ENCODE measurements at regions not wholly inside any gene's neighbourhood (a gene's known extent, or its start where the extent isn't known, plus 50 kb on each side); places are given as distances from the start of the nearest gene placed in this dataset.

DNA sequence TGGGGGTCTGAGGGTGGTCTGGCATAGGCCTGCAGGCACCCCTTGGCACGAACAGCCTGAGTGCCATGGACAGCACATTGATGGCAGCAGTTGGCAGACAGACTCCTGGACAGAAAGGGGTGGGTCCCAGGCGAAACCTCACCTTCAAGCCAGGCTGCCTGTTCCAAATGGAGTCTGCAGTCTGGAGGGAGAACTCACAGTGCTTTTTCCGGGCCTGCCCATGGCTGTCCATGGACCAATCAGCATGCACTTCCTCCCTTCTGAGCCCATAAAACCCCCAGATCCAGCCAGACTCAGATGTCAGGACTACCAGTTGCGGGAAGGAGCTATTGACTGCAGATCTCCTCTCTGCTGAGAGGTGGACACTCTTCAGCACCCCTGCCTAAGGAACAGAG, 694.6 kb upstream of the ACVR2A start:
- H3K4me2 ChIP-seq (ENCODE audit: low read length) = no peak overlapping the region
- DNase-seq (ENCODE audit: low read depth) = no peak
- no peak for TF ChIP-seq EZH2 (IDR thresholded peaks at IDR 0.05; ENCODE audit: insufficient read depth, low read length)
- TF ChIP-seq CTCF (IDR thresholded peaks at IDR 0.05; ENCODE audit: insufficient read depth, low read depth, low read length) = no peak
- no peaks in the 10 kb centered on the region for H3K4me1 ChIP-seq (ENCODE audit: insufficient read depth, low read length)
- Mint-ChIP-seq H3K4me1 (ENCODE audit: low read depth, unreplicated experiment) (peaks cover 8% of the 10 kb centered on the region), H3K4me3 (ENCODE audit: unreplicated experiment) (no peak overlapping the region), H3K27me3 (ENCODE audit: low read depth, unreplicated experiment) (no peaks in the 10 kb centered on the region), H3K27ac (ENCODE audit: unreplicated experiment) (peak overlapping the region; percentile 66), H3K36me3 (ENCODE audit: low read depth, unreplicated experiment) (no peaks in the 10 kb centered on the region), H3K9me3 (ENCODE audit: unreplicated experiment) (peaks cover 13% of the 10 kb centered on the region)
- H3K9me3 ChIP-seq (ENCODE audit: insufficient read depth, low read depth, low read length) = peaks cover 8% of the 10 kb centered on the region
- no peak overlapping the region for H3K9ac ChIP-seq (ENCODE audit: low read length)
- no peaks in the 10 kb centered on the region for H4K20me1 ChIP-seq (ENCODE audit: insufficient read depth, low read length)
- no peak for FAIRE-seq
- no peaks in the 10 kb centered on the region for H3K79me2 ChIP-seq (ENCODE audit: insufficient read depth, low read length)
- no peak overlapping the region for H3K4me3 ChIP-seq (ENCODE audit: insufficient read depth, low read depth, low read length)
- H3K27ac ChIP-seq (ENCODE audit: low read depth, low read length) = no peak overlapping the region
- H3K36me3 ChIP-seq (ENCODE audit: insufficient read depth, low read length) = no peaks in the 10 kb centered on the region
- H3K27me3 ChIP-seq (ENCODE audit: insufficient read depth, low read length) = no peaks in the 10 kb centered on the region
- H2AFZ ChIP-seq (ENCODE audit: low read depth, low read length) = no peak overlapping the region

GRCh38 chr2:147149575-147150240, 695.1 kb upstream of the ACVR2A start:
- no peak overlapping the region for H2AFZ ChIP-seq (ENCODE audit: low read depth, low read length)
- H3K27ac ChIP-seq (ENCODE audit: low read depth, low read length) = no peak overlapping the region
- no peaks in the 10 kb centered on the region for H3K36me3 ChIP-seq (ENCODE audit: insufficient read depth, low read length)
- H3K4me1 ChIP-seq (ENCODE audit: insufficient read depth, low read length) = no peaks in the 10 kb centered on the region
- H3K4me3 ChIP-seq (ENCODE audit: insufficient read depth, low read depth, low read length) = no peak overlapping the region
- Mint-ChIP-seq H3K4me3 (ENCODE audit: unreplicated experiment) (no peak overlapping the region), H3K4me1 (ENCODE audit: low read depth, unreplicated experiment) (peaks cover 8% of the 10 kb centered on the region), H3K36me3 (ENCODE audit: low read depth, unreplicated experiment) (no peaks in the 10 kb centered on the region), H3K27ac (ENCODE audit: unreplicated experiment) (peak overlapping the region; percentile 82), H3K9me3 (ENCODE audit: unreplicated experiment) (peaks cover 13% of the 10 kb centered on the region), H3K27me3 (ENCODE audit: low read depth, unreplicated experiment) (no peaks in the 10 kb centered on the region)
- no peaks in the 10 kb centered on the region for H4K20me1 ChIP-seq (ENCODE audit: insufficient read depth, low read length)
- H3K4me2 ChIP-seq (ENCODE audit: low read length) = no peak overlapping the region
- no peaks in the 10 kb centered on the region for H3K79me2 ChIP-seq (ENCODE audit: insufficient read depth, low read length)
- no peak overlapping the region for H3K9ac ChIP-seq (ENCODE audit: low read length)
- TF ChIP-seq CTCF (IDR thresholded peaks at IDR 0.05; ENCODE audit: insufficient read depth, low read depth, low read length) (no peak), EZH2 (IDR thresholded peaks at IDR 0.05; ENCODE audit: insufficient read depth, low read length) (no peak)
- no peaks in the 10 kb centered on the region for H3K27me3 ChIP-seq (ENCODE audit: insufficient read depth, low read length)
- FAIRE-seq (no peak), DNase-seq (ENCODE audit: low read depth) (peak; percentile 63)
- H3K9me3 ChIP-seq (ENCODE audit: insufficient read depth, low read depth, low read length) = peaks cover 8% of the 10 kb centered on the region

DNA sequence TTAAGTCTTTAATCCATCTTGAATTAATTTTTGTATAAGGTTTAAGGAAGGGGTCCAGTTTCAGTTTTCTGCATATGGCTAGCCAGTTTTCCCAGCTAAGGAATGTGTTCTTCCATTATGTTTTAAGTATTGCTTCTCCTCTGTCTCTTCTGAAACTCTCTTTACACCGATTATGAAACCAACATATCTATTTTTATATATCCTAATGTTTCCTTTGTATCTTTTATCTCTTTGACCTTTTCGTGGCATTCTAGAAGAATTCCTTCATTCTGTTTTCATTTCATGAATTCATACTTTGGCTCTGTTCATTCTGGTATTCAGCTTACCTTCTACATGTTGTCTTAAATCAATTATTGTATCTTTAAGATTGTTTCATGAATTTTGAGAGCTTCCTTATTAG, 697.0 kb upstream of the ACVR2A start:
- FAIRE-seq (no peak), DNase-seq (ENCODE audit: low read depth) (no peak)
- H4K20me1 ChIP-seq (ENCODE audit: insufficient read depth, low read length) = no peaks in the 10 kb centered on the region
- H3K27me3 ChIP-seq (ENCODE audit: insufficient read depth, low read length) = no peaks in the 10 kb centered on the region
- H3K27ac ChIP-seq (ENCODE audit: low read depth, low read length) = no peak overlapping the region
- Mint-ChIP-seq H3K4me3 (ENCODE audit: unreplicated experiment) (no peak overlapping the region), H3K27me3 (ENCODE audit: low read depth, unreplicated experiment) (no peaks in the 10 kb centered on the region), H3K36me3 (ENCODE audit: low read depth, unreplicated experiment) (no peaks in the 10 kb centered on the region), H3K9me3 (ENCODE audit: unreplicated experiment) (peaks cover 11% of the 10 kb centered on the region), H3K27ac (ENCODE audit: unreplicated experiment) (no peak overlapping the region), H3K4me1 (ENCODE audit: low read depth, unreplicated experiment) (peaks cover 8% of the 10 kb centered on the region)
- H3K9me3 ChIP-seq (ENCODE audit: insufficient read depth, low read depth, low read length) = peaks cover 8% of the 10 kb centered on the region
- H3K4me3 ChIP-seq (ENCODE audit: insufficient read depth, low read depth, low read length) = no peak overlapping the region
- H3K4me1 ChIP-seq (ENCODE audit: insufficient read depth, low read length) = no peaks in the 10 kb centered on the region
- no peaks in the 10 kb centered on the region for H3K36me3 ChIP-seq (ENCODE audit: insufficient read depth, low read length)
- no peak overlapping the region for H3K4me2 ChIP-seq (ENCODE audit: low read length)
- no peak overlapping the region for H2AFZ ChIP-seq (ENCODE audit: low read depth, low read length)
- TF ChIP-seq EZH2 (IDR thresholded peaks at IDR 0.05; ENCODE audit: insufficient read depth, low read length) = no peak
- no peak for TF ChIP-seq CTCF (IDR thresholded peaks at IDR 0.05; ENCODE audit: insufficient read depth, low read depth, low read length)
- no peaks in the 10 kb centered on the region for H3K79me2 ChIP-seq (ENCODE audit: insufficient read depth, low read length)
- H3K9ac ChIP-seq (ENCODE audit: low read length) = no peak overlapping the region

All from astrocyte (in vitro differentiated cells and primary cell).